ENCODE measurements at regions not wholly inside any gene's neighbourhood (a gene's known extent, or its start where the extent isn't known, plus 50 kb on each side); places are given as distances from the start of the nearest gene placed in this dataset.

GRCh38 chr3:40768046-40768445 is 243.3 kb downstream of the ZNF621 start:
- 0% methylated on average over 4 of the region's 4 CpGs for WGBS (ENCODE audit: insufficient coverage, low coverage, missing lambda C conversion rate)
- DNase-seq (ENCODE audit: extremely low read depth in 1 of 4, low spot score in 3 of 4) (no peak), FAIRE-seq (no peak), ATAC-seq (no peak)
- H3K27ac ChIP-seq (ENCODE audit: extremely low read depth, low read depth, low read length): no peak overlapping the region
- H3K9ac ChIP-seq (ENCODE audit: insufficient read depth in 1 of 2, low read depth in 2 of 2, low read length in 2 of 2): no peak overlapping the region
- H2AFZ ChIP-seq (ENCODE audit: low read depth, low read length): no peak overlapping the region
- no peak overlapping the region for H3K4me3 ChIP-seq
- H3K4me1 ChIP-seq (replicated peaks in 1 of 2; ENCODE audit: control insufficient read depth in 2 of 2, insufficient read depth in 2 of 2, low read length in 2 of 2): no peaks in the 10 kb centered on the region
- in situ Hi-C loops (cut with MboI) (no loop called here), intact Hi-C loops (cut with micrococcal nuclease) (no loop called here)
- ChIA-PET CTCF (ENCODE audit: low intra/inter-chr PET ratio) (no interaction called here), POLR2A (no interaction called here)
- no peaks in the 10 kb centered on the region for H3K36me3 ChIP-seq (ENCODE audit: control insufficient read depth, insufficient read depth, low read length)
- H3K27me3 ChIP-seq (ENCODE audit: control insufficient read depth in 2 of 2, insufficient read depth in 2 of 2, low read length in 2 of 2): no peaks in the 10 kb centered on the region
- no peak overlapping the region for H3K4me2 ChIP-seq (ENCODE audit: insufficient read depth, low read length)
- no peaks in the 10 kb centered on the region for H3K9me3 ChIP-seq (replicated peaks; ENCODE audit: control insufficient read depth, insufficient read depth, low read depth, low read length)
- H4K20me1 ChIP-seq (replicated peaks; ENCODE audit: control insufficient read depth, insufficient read depth, low read length): no peaks in the 10 kb centered on the region
- no peak for TF ChIP-seq BRD4 (IDR thresholded peaks at IDR 0.05)
- no peak for TF ChIP-seq GMEB1 (CRISPR knock-in tag; IDR thresholded peaks at IDR 0.05)
- TF ChIP-seq ZNF77 (CRISPR knock-in tag; IDR thresholded peaks at IDR 0.05): no peak
- TF ChIP-seq CSDE1 (IDR thresholded peaks at IDR 0.05): no peak
- TF ChIP-seq ZNF512 (tag; IDR thresholded peaks at IDR 0.05): no peak
- no peak for TF ChIP-seq U2AF1 (optimal IDR thresholded peaks at IDR 0.05; ENCODE audit: low read depth, low read length)
- TF ChIP-seq MTA2 (IDR thresholded peaks at IDR 0.05; ENCODE audit: low read depth): no peak
- TF ChIP-seq STAT6 (CRISPR knock-in tag; IDR thresholded peaks at IDR 0.05): no peak
- TF ChIP-seq KDM2B (CRISPR knock-in tag; IDR thresholded peaks at IDR 0.05): no peak
- no peak for TF ChIP-seq ZNF311 (CRISPR knock-in tag; IDR thresholded peaks at IDR 0.05)
- no peak for TF ChIP-seq ZNF184 (CRISPR knock-in tag; IDR thresholded peaks at IDR 0.05)
- no TSS peak for BruUV-seq (replicated peaks)
- no peaks in the 10 kb centered on the region for H3K79me2 ChIP-seq (ENCODE audit: control insufficient read depth, insufficient read depth, low read length)
- no peaks in the 10 kb centered on the region for H3K9me1 ChIP-seq (ENCODE audit: control insufficient read depth, insufficient read depth, low read length)
